ENCODE measurements at regions not wholly inside any gene's neighbourhood (a gene's known extent, or its start where the extent isn't known, plus 50 kb on each side); places are given as distances from the start of the nearest gene placed in this dataset.

DNA sequence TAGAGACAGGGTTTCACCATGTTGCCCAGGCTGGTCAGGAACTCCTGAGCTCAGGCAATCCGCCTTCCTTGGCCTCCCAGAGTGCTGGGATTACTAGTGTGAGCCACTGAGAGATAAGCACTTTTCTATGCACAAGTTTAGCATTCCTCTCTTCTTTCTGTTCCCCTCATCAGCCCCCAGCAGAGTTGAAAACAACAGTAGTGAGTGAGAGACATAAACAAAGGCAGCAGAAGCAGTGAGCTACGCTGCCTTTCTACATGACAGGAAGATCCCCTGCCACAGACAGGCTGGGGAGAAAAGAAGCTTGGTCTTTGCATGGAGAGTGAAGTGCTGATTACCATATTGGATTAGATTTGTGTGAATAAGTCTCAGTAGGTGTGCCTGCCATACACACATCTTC is 392.0 kb upstream of the KIRREL3 start:
- TF ChIP-seq, protein P1, sequence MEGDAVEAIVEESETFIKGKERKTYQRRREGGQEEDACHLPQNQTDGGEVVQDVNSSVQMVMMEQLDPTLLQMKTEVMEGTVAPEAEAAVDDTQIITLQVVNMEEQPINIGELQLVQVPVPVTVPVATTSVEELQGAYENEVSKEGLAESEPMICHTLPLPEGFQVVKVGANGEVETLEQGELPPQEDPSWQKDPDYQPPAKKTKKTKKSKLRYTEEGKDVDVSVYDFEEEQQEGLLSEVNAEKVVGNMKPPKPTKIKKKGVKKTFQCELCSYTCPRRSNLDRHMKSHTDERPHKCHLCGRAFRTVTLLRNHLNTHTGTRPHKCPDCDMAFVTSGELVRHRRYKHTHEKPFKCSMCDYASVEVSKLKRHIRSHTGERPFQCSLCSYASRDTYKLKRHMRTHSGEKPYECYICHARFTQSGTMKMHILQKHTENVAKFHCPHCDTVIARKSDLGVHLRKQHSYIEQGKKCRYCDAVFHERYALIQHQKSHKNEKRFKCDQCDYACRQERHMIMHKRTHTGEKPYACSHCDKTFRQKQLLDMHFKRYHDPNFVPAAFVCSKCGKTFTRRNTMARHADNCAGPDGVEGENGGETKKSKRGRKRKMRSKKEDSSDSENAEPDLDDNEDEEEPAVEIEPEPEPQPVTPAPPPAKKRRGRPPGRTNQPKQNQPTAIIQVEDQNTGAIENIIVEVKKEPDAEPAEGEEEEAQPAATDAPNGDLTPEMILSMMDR (IDR thresholded peaks at IDR 0.05): no peak
- TF ChIP-seq POLR2A (IDR thresholded peaks at IDR 0.05) (no peak), POLR2AphosphoS5 (IDR thresholded peaks at IDR 0.05) (no peak)

Data from prostate gland (tissue), 2 donors.